ENCODE measurements at regions not wholly inside any gene's neighbourhood (a gene's known extent, or its start where the extent isn't known, plus 50 kb on each side); places are given as distances from the start of the nearest gene placed in this dataset.

- H3K4me2 ChIP-seq (ENCODE audit: low read length), result no peak overlapping the region
- no peaks in the 10 kb centered on the region for H3K79me2 ChIP-seq (replicated peaks; ENCODE audit: insufficient read depth, low read length)
Observed at GRCh38 chr2:8002765-8003393, 679.0 kb upstream of the ID2 start.

DNA sequence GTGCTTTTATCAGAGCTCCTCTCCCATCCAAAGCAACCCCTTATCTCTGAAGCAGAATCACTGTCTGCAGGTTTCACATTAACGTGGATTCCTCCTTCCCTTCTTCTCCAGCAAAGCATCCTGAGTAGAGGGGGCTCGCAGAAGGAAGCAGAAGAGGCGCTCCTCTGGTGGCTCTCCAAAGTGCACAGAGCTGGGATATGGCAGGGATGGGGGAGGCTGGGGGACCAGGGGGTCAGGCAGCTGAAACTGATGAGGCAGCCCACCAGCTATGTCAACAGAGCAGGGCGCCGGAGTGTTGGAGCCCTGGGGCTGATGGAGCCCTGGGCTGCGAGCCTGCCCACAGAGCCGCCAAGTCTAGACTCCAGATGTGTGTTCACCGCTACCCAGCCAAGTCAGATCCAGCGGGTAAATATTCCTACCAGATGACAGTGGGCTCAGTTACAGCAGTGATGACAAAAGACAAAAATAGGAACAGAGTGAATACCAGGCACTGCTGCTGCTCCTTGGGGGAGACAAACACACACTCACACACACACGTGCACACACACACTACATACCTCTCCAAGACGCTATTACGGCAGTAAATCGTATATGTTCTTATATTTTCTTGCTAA is 678.3 kb upstream of the ID2 start:
- Histone ChIP-seq H2AFZ (ENCODE audit: low read depth, low read length) (no peak overlapping the region), H4K20me1 (ENCODE audit: insufficient read depth) (no peaks in the 10 kb centered on the region), H3K36me3 (ENCODE audit: insufficient read depth, low read length) (no peaks in the 10 kb centered on the region), H3K79me2 (replicated peaks; ENCODE audit: insufficient read depth, low read length) (no peaks in the 10 kb centered on the region), H3K9me3 (ENCODE audit: low read length) (no peaks in the 10 kb centered on the region), H3K4me2 (ENCODE audit: low read length) (no peak overlapping the region), H3K9ac (ENCODE audit: low read length) (no peak overlapping the region), H3K9me2 (ENCODE audit: insufficient read depth, low read length) (no peaks in the 10 kb centered on the region), H3K4me3 (ENCODE audit: low read length) (no peak overlapping the region), H3K27me3 (ENCODE audit: insufficient read depth, low read depth, low read length) (no peaks in the 10 kb centered on the region), H3K27ac (ENCODE audit: low read length) (no peak overlapping the region), H3F3A (ENCODE audit: insufficient read depth, low read length, poor library complexity, severe bottlenecking) (no peaks in the 10 kb centered on the region)
- TF ChIP-seq MXI1 (conservative IDR thresholded peaks at IDR 0.05; ENCODE audit: poor library complexity, severe bottlenecking), result no peak
- no peak for TF ChIP-seq SMC3 (conservative IDR thresholded peaks at IDR 0.05; ENCODE audit: poor library complexity)
- no peak for TF ChIP-seq POLR2AphosphoS5 (IDR thresholded peaks at IDR 0.05)
- TF ChIP-seq EZH2 (IDR thresholded peaks at IDR 0.05; ENCODE audit: borderline replicate concordance, insufficient read depth, low read length, poor library complexity, severe bottlenecking), result no peak

More at GRCh38 chr2:8002765-8003393, 679.0 kb upstream of the ID2 start:
- TF ChIP-seq, protein P1, sequence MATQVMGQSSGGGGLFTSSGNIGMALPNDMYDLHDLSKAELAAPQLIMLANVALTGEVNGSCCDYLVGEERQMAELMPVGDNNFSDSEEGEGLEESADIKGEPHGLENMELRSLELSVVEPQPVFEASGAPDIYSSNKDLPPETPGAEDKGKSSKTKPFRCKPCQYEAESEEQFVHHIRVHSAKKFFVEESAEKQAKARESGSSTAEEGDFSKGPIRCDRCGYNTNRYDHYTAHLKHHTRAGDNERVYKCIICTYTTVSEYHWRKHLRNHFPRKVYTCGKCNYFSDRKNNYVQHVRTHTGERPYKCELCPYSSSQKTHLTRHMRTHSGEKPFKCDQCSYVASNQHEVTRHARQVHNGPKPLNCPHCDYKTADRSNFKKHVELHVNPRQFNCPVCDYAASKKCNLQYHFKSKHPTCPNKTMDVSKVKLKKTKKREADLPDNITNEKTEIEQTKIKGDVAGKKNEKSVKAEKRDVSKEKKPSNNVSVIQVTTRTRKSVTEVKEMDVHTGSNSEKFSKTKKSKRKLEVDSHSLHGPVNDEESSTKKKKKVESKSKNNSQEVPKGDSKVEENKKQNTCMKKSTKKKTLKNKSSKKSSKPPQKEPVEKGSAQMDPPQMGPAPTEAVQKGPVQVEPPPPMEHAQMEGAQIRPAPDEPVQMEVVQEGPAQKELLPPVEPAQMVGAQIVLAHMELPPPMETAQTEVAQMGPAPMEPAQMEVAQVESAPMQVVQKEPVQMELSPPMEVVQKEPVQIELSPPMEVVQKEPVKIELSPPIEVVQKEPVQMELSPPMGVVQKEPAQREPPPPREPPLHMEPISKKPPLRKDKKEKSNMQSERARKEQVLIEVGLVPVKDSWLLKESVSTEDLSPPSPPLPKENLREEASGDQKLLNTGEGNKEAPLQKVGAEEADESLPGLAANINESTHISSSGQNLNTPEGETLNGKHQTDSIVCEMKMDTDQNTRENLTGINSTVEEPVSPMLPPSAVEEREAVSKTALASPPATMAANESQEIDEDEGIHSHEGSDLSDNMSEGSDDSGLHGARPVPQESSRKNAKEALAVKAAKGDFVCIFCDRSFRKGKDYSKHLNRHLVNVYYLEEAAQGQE (IDR thresholded peaks at IDR 0.05; ENCODE audit: borderline replicate concordance), result no peak
- TF ChIP-seq POLR2AphosphoS5 (IDR thresholded peaks at IDR 0.05), result peak; percentile 12
- Histone ChIP-seq H3K9me3 (ENCODE audit: low read length) (no peaks in the 10 kb centered on the region), H3K27me3 (ENCODE audit: insufficient read depth, low read depth, low read length) (no peaks in the 10 kb centered on the region), H2AFZ (ENCODE audit: low read depth, low read length) (no peak overlapping the region), H3K9ac (ENCODE audit: low read length) (no peak overlapping the region), H3K4me3 (ENCODE audit: low read length) (no peak overlapping the region), H4K20me1 (ENCODE audit: insufficient read depth) (no peaks in the 10 kb centered on the region), H3K27ac (ENCODE audit: low read length) (no peak overlapping the region), H3K9me2 (ENCODE audit: insufficient read depth, low read length) (no peaks in the 10 kb centered on the region), H3F3A (ENCODE audit: insufficient read depth, low read length, poor library complexity, severe bottlenecking) (no peaks in the 10 kb centered on the region), H3K36me3 (ENCODE audit: insufficient read depth, low read length) (no peaks in the 10 kb centered on the region)

- H3K4me2 ChIP-seq (ENCODE audit: low read length), result no peak overlapping the region
- no peak overlapping the region for H2AFZ ChIP-seq (ENCODE audit: low read depth, low read length)
Observed at GRCh38 chr2:8004250-8004681, 677.6 kb upstream of the ID2 start.

More at GRCh38 chr2:8004250-8004681, 677.6 kb upstream of the ID2 start:
- no peak overlapping the region for H3K9ac ChIP-seq (ENCODE audit: low read length)
- no peak overlapping the region for H3K27ac ChIP-seq (ENCODE audit: low read length)
- H3K27me3 ChIP-seq (ENCODE audit: insufficient read depth, low read depth, low read length), result no peaks in the 10 kb centered on the region
- no peaks in the 10 kb centered on the region for H3K79me2 ChIP-seq (replicated peaks; ENCODE audit: insufficient read depth, low read length)
- no peaks in the 10 kb centered on the region for H3K36me3 ChIP-seq (ENCODE audit: insufficient read depth, low read length)
- H3K9me3 ChIP-seq (ENCODE audit: low read length), result no peaks in the 10 kb centered on the region
- no peak overlapping the region for H3K4me3 ChIP-seq (ENCODE audit: low read length)
- H3K9me2 ChIP-seq (ENCODE audit: insufficient read depth, low read length), result no peaks in the 10 kb centered on the region
- H3F3A ChIP-seq (ENCODE audit: insufficient read depth, low read length, poor library complexity, severe bottlenecking), result no peaks in the 10 kb centered on the region
- TF ChIP-seq CTCF (IDR thresholded peaks at IDR 0.05; ENCODE audit: poor library complexity, severe bottlenecking) (no peak), MXI1 (conservative IDR thresholded peaks at IDR 0.05; ENCODE audit: poor library complexity, severe bottlenecking) (no peak), EZH2 (IDR thresholded peaks at IDR 0.05; ENCODE audit: borderline replicate concordance, insufficient read depth, low read length, poor library complexity, severe bottlenecking) (no peak), EP300 (conservative IDR thresholded peaks at IDR 0.05; ENCODE audit: poor library complexity, severe bottlenecking) (no peak), POLR2AphosphoS5 (IDR thresholded peaks at IDR 0.05) (no peak), TAF1 (IDR thresholded peaks at IDR 0.05; ENCODE audit: low read depth) (no peak), RAD21 (conservative IDR thresholded peaks at IDR 0.05) (no peak), SMC3 (conservative IDR thresholded peaks at IDR 0.05; ENCODE audit: poor library complexity) (no peak)
- TF ChIP-seq, protein P1 (IDR thresholded peaks at IDR 0.05; ENCODE audit: borderline replicate concordance), result no peak
- no peaks in the 10 kb centered on the region for H4K20me1 ChIP-seq (ENCODE audit: insufficient read depth)

Data from neural cell (in vitro differentiated cells).